Left lung (tissue), 4 donors: ENCODE measurements at regions not wholly inside any gene's neighbourhood (a gene's known extent, or its start where the extent isn't known, plus 50 kb on each side); places are given as distances from the start of the nearest gene placed in this dataset.
A peak's percentile ranks its signal among the peaks of the same experiment; 100 is the strongest.

Experiments used
- ATAC-seq: fragments of 200-7000 bp; cut with Tn5 transposase; one replicate; pipeline ENCODE4 v1.9.1; 2020; ENCODE audit warnings: moderate library complexity
- DNase-seq, 4 donors: peaks; one replicate each; pipeline ENCODE4 v3.0.0-alpha.2; 2013 to 2020
- H3K27ac ChIP-seq, 2 donors: fragments of 200-600 bp; sonication (generic) in 1 of 2; one replicate each; pipeline versions ENCODE4 v1.5.0 to v1.8.0; 2020 to 2021
- H3K27me3 ChIP-seq, 2 donors: fragments of 200-600 bp; sonication (generic) in 1 of 2; one replicate each; pipeline versions ENCODE4 v1.5.0 to v1.8.0; 2020 to 2021
- H3K36me3 ChIP-seq, 2 donors: fragments of 200-600 bp; sonication (generic) in 1 of 2; one replicate each; pipeline versions ENCODE4 v1.5.0 to v1.8.0; 2020 to 2021
- H3K4me1 ChIP-seq, 2 donors: fragments of 200-600 bp; one replicate each; pipeline ENCODE4 v1.8.0; 2021
- H3K4me3 ChIP-seq, 2 donors: fragments of 200-600 bp; sonication (generic) in 1 of 2; one replicate each; pipeline versions ENCODE4 v1.5.0 to v1.8.0; 2020 to 2021; ENCODE audit warnings: mild to moderate bottlenecking in 1 of 2
- H3K9me3 ChIP-seq, 2 donors: fragments of 200-600 bp; sonication (generic) in 1 of 2; one replicate each; pipeline versions ENCODE4 v1.5.0 to v1.8.0; 2020 to 2021
- intact Hi-C, 2 donors: fragments of 100-400 bp; cut with DNase I; formaldehyde crosslinking; loops; one replicate each; pipeline versions ENCODE4 v1.11.2 to v1.14.2; 2022
- TF ChIP-seq, protein P1 (sequence below), 2 donors: fragments of 200-600 bp; sonication (generic) in 1 of 2; IDR thresholded peaks; one replicate each; pipeline versions ENCODE4 v1.5.0 to v1.8.0; 2021; ENCODE audit warnings: antibody characterized with exemption in 2 of 2
- donor health status: DM: no; HTN: yes; CAD: no.
- donor health status: DM: no; HTN: no; CAD: no.

DNA sequence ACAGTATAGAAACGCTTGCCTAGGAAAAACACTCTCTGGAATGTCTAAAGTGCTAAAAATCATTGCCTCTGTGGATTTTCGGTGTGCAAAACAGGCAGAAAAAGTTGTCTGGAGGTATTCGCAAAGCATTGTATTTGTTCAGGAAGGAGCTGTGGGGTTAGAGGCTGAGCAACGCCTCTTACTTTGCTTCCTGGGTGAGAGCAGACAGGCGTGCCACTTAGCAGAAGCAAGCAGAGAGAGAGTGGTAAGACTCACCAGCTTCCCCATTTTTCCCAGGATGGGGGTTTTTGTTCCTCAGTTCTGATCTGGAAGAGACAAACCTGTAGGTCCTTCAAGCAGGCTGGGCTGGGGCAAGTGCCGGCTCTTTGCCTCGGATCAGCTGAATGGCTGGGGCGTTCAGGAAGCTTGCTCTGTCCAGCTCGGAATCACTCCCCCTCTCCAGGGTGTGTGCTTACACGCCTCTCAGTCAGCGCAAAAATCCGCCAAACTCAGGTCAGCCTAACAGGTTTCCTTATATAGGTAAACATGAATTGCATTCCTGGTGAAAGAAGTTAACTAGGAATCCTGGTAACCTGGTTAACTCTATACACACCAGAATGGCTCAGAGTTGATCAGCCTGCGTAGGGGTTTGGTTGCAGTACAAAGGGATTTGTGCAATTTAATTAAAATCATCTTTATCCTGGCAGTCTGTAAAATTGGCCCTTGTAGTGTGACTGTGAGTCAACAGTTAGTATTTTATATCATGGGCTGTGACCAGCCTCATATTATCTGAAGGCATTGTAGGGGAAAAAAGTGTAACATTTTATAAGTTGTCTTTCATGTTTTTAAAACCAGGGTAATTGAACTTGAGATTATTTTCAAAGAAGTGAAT lies 213.1 kb upstream of the MID1 start:
- intact Hi-C loops = no loop called here
- H3K27me3 ChIP-seq = no peaks in the 10 kb centered on the region
- H3K9me3 ChIP-seq = no peaks in the 10 kb centered on the region
- peak overlapping the region; percentile 9 to 20 for H3K4me3 ChIP-seq
- DNase-seq (peak; percentile 11 to 55 (median 36)), ATAC-seq (peak; percentile 96)
- no peaks in the 10 kb centered on the region for H3K4me1 ChIP-seq
- TF ChIP-seq, protein P1, sequence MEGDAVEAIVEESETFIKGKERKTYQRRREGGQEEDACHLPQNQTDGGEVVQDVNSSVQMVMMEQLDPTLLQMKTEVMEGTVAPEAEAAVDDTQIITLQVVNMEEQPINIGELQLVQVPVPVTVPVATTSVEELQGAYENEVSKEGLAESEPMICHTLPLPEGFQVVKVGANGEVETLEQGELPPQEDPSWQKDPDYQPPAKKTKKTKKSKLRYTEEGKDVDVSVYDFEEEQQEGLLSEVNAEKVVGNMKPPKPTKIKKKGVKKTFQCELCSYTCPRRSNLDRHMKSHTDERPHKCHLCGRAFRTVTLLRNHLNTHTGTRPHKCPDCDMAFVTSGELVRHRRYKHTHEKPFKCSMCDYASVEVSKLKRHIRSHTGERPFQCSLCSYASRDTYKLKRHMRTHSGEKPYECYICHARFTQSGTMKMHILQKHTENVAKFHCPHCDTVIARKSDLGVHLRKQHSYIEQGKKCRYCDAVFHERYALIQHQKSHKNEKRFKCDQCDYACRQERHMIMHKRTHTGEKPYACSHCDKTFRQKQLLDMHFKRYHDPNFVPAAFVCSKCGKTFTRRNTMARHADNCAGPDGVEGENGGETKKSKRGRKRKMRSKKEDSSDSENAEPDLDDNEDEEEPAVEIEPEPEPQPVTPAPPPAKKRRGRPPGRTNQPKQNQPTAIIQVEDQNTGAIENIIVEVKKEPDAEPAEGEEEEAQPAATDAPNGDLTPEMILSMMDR (IDR thresholded peaks at IDR 0.05) = no peak
- no peaks in the 10 kb centered on the region for H3K36me3 ChIP-seq
- H3K27ac ChIP-seq = no peak overlapping the region

DNA sequence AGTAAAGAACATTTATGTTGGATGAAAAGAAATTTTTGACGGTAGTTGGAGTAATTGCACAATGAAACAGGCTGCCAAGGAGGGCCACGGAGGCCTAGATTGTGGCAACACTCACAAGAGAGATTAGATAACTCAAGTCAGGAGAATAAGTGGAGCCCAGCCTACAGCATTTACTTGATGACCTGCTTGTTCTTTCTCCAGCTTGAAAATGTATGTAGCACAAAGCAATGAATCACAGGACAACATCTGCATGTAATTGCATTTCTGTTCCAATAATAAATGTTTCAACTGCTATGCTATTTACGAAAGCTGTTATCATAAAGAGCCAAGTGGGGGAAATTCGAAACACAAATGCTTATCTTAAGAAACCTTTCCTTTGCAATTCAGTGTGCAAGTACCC lies 221.2 kb upstream of the MID1 start:
- H3K36me3 ChIP-seq = no peaks in the 10 kb centered on the region
- H3K9me3 ChIP-seq = no peaks in the 10 kb centered on the region
- no peaks in the 10 kb centered on the region for H3K4me1 ChIP-seq
- no peak overlapping the region for H3K4me3 ChIP-seq
- H3K27ac ChIP-seq = no peak overlapping the region
- ATAC-seq (no peak), DNase-seq (peak in 2 of 4 donors; percentile 46 to 61)
- no peaks in the 10 kb centered on the region for H3K27me3 ChIP-seq
- TF ChIP-seq, protein P1 (IDR thresholded peaks at IDR 0.05) = no peak
- intact Hi-C loops = no loop called here

DNA sequence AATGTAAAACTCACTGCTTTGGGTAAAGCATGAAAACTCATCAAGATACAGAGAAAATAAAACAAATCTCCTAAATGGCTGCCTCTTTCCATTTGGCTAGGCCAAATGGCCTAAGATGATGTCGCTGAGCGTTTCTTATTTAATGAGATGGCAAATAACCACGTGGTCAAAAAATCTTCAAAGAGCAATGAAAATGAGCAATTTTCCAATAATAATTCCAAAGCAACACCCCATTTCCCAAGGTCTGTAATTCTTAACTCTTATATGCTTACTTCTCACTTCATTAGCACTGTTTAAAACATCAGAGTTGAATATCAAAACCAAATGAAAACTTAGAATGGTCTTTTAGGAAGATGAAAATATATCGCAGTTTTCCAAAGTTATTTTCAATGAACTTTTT lies 222.3 kb upstream of the MID1 start:
- Histone ChIP-seq H3K27me3 (no peaks in the 10 kb centered on the region), H3K4me3 (no peak overlapping the region), H3K27ac (no peak overlapping the region), H3K4me1 (no peaks in the 10 kb centered on the region), H3K36me3 (no peaks in the 10 kb centered on the region), H3K9me3 (no peaks in the 10 kb centered on the region)
- TF ChIP-seq, protein P1 (IDR thresholded peaks at IDR 0.05) = no peak
- no peak for ATAC-seq
- intact Hi-C loops = no loop called here
- DNase-seq = peak in 2 of 4 donors; percentile 15 to 23

DNA sequence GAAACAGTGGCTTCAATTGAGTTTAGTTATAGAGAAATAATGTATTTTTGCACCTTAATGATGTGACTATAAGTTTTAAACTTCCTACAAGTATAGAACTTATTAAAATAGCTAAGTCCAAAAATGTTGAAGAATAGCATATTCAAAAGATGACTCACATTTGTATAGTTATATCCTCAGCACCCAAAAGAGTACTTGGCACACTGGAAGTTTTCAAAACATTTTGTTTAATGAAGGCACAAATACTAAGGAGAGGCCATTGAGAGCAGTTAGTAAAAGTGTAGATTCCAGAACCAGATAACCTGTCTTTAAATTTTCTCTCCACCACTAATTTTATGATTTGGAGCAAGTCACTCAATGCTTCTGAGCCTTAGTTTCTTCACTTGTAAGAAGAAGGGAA lies 226.9 kb upstream of the MID1 start:
- Histone ChIP-seq H3K36me3 (no peaks in the 10 kb centered on the region), H3K4me3 (no peak overlapping the region), H3K27me3 (no peaks in the 10 kb centered on the region), H3K4me1 (no peaks in the 10 kb centered on the region), H3K27ac (no peak overlapping the region), H3K9me3 (no peaks in the 10 kb centered on the region)
- ATAC-seq (no peak), DNase-seq (no peak)
- intact Hi-C loops = no loop called here
- TF ChIP-seq, protein P1 (IDR thresholded peaks at IDR 0.05) = no peak

DNA sequence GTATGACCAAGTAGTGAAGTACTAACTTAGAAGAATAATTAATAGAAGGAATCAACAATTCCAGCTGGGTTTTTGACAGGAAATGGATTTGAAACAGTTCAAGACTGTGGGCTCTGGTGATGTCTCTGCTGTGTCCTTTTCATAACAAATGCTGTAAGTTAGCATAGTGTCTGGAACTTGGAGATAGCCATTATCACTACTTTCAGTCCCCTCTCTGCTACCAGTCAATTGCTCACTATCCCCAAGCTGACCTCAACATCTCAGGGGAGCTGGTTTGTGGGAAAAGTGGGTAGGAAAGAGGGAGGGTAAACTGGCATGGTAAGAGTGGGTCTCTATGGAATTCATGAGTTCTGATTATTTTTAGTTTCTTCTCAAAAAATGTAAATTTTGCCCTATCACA lies 231.4 kb upstream of the MID1 start:
- ATAC-seq (no peak), DNase-seq (no peak)
- Histone ChIP-seq H3K36me3 (no peaks in the 10 kb centered on the region), H3K27ac (no peak overlapping the region), H3K4me1 (no peaks in the 10 kb centered on the region), H3K9me3 (no peaks in the 10 kb centered on the region), H3K4me3 (no peak overlapping the region), H3K27me3 (no peaks in the 10 kb centered on the region)
- TF ChIP-seq, protein P1 (IDR thresholded peaks at IDR 0.05) = no peak
- intact Hi-C loops = no loop called here
